ENCODE measurements at regions not wholly inside any gene's neighbourhood (a gene's known extent, or its start where the extent isn't known, plus 50 kb on each side); places are given as distances from the start of the nearest gene placed in this dataset.

DNA sequence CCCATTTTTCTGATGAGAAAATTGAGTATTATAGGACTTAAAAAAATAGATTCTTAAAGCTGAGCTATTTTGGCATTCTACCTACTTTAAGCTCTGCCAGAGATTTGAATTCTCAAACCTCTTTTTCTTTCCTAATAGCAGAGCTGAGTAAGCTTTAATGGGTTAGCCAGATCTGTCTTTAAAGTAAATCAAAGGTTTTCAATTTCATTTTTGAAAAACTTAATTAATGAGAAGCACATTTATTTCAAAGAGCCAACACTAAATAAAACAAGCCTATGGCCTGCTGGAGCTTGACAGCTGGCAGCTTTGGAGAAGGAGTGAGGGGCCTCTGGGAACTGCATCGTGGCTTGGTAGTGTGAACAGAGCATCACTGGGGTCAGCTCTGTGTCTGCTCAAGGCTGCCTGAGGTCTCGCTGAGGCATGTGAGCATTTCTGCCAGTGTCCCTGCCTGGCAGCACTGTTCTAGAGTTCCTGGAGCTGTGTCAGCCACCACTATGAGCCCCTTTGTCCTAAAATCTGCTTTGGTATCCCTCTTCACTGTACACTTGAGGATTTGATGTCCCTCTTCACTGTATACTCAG is 50.4 kb upstream of the PRSS23 start:
- no peak for DNase-seq
- H3K4me1 ChIP-seq (ENCODE audit: control insufficient read depth, low read depth, low read length), result no peaks in the 10 kb centered on the region
- H2BK5ac ChIP-seq (ENCODE audit: low read length), result no peak overlapping the region
- H3K18ac ChIP-seq (ENCODE audit: low read length), result no peak overlapping the region
- H2BK15ac ChIP-seq (replicated peaks; ENCODE audit: low read depth), result no peak overlapping the region
- WGBS (ENCODE audit: extremely low coverage, insufficient coverage, low lambda C conversion rate), result no CpG with 5 or more reads among the region's 2 CpGs
- no peak overlapping the region for H3K4ac ChIP-seq (ENCODE audit: low read depth, low read length)
- no peak overlapping the region for H2AK5ac ChIP-seq (ENCODE audit: low read length)
- H3K79me1 ChIP-seq (ENCODE audit: low read length), result no peaks in the 10 kb centered on the region
- H3K4me2 ChIP-seq (ENCODE audit: low read length), result no peak overlapping the region
- no peaks in the 10 kb centered on the region for H3K27me3 ChIP-seq (ENCODE audit: insufficient read depth, low read length, poor library complexity)
- no peak overlapping the region for H3K27ac ChIP-seq (ENCODE audit: low read depth, low read length)
- no peak overlapping the region for H3K4me3 ChIP-seq (ENCODE audit: low read length)
- H3K56ac ChIP-seq (ENCODE audit: low read length), result no peak overlapping the region
- H4K8ac ChIP-seq (ENCODE audit: low read depth, low read length), result no peak overlapping the region
- no peak overlapping the region for H3K23ac ChIP-seq (ENCODE audit: low read length)
- no peaks in the 10 kb centered on the region for H3K79me2 ChIP-seq (ENCODE audit: control insufficient read depth, insufficient read depth, low read length)
- H3K9ac ChIP-seq (ENCODE audit: low read length), result no peak overlapping the region
- H4K5ac ChIP-seq (ENCODE audit: low read length), result no peak overlapping the region
- no peaks in the 10 kb centered on the region for H3K36me3 ChIP-seq (ENCODE audit: control insufficient read depth, insufficient read depth, low read length)
- no peak overlapping the region for H2BK120ac ChIP-seq (ENCODE audit: low read depth, low read length)

DNA sequence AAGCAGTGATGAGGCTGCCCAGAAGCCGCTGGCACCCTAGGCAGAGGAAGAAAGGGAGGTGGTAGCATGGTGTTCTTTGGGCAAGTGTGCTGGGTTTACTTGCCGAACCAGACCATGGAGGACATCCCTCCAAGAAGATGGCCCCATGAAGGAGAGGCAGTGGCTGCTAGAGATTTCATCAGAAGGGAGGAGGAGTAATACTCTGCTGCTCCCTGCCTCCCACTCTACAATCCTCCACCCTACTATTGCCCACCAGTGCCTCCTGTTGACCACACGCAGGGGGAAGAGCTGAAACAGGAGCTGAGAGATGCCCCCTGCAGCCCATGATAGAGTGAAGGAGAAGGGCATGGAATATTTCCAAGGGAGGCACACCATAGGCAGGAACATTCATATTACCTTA is 51.0 kb upstream of the PRSS23 start:
- no peak overlapping the region for H3K56ac ChIP-seq (ENCODE audit: low read length)
- no peak overlapping the region for H2BK120ac ChIP-seq (ENCODE audit: low read depth, low read length)
- no CpG with 5 or more reads among the region's 3 CpGs for WGBS (ENCODE audit: extremely low coverage, insufficient coverage, low lambda C conversion rate)
- no peak overlapping the region for H3K4ac ChIP-seq (ENCODE audit: low read depth, low read length)
- H3K4me1 ChIP-seq (ENCODE audit: control insufficient read depth, low read depth, low read length), result no peaks in the 10 kb centered on the region
- H3K36me3 ChIP-seq (ENCODE audit: control insufficient read depth, insufficient read depth, low read length), result no peaks in the 10 kb centered on the region
- no peak overlapping the region for H3K4me3 ChIP-seq (ENCODE audit: low read length)
- H3K18ac ChIP-seq (ENCODE audit: low read length), result no peak overlapping the region
- H2BK5ac ChIP-seq (ENCODE audit: low read length), result no peak overlapping the region
- no peak overlapping the region for H4K8ac ChIP-seq (ENCODE audit: low read depth, low read length)
- no peak overlapping the region for H2BK15ac ChIP-seq (replicated peaks; ENCODE audit: low read depth)
- peak; percentile 69 for DNase-seq
- H3K79me1 ChIP-seq (ENCODE audit: low read length), result no peaks in the 10 kb centered on the region
- no peaks in the 10 kb centered on the region for H3K27me3 ChIP-seq (ENCODE audit: insufficient read depth, low read length, poor library complexity)
- no peak overlapping the region for H3K23ac ChIP-seq (ENCODE audit: low read length)
- no peak overlapping the region for H3K4me2 ChIP-seq (ENCODE audit: low read length)
- no peak overlapping the region for H3K27ac ChIP-seq (ENCODE audit: low read depth, low read length)
- no peak overlapping the region for H2AK5ac ChIP-seq (ENCODE audit: low read length)
- H3K79me2 ChIP-seq (ENCODE audit: control insufficient read depth, insufficient read depth, low read length), result no peaks in the 10 kb centered on the region
- H4K5ac ChIP-seq (ENCODE audit: low read length), result no peak overlapping the region
- H3K9ac ChIP-seq (ENCODE audit: low read length), result no peak overlapping the region

DNA sequence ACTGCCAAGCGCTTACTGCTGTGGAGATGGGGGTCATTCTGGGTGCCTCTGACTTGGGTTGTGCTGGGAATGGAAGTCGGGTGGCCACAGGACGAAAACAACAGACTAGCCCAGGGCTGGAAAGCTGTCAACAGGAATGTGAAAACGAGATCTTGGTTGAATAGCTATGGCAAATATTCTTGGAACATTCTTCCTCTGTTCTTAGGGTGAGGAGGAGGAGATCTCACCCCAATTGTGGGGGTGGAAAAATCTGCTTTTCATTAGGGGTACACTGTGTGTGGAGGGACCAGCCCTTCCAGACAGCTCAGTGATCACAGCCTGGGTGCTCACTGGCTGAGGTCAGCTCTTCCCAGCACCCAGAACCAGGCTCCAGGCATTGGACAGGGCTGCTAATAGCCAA is 52.0 kb upstream of the PRSS23 start:
- Histone ChIP-seq H3K27me3 (ENCODE audit: insufficient read depth, low read length, poor library complexity) (no peaks in the 10 kb centered on the region), H2BK15ac (replicated peaks; ENCODE audit: low read depth) (no peak overlapping the region), H3K23ac (ENCODE audit: low read length) (no peak overlapping the region), H3K4me3 (ENCODE audit: low read length) (no peak overlapping the region), H3K4ac (ENCODE audit: low read depth, low read length) (no peak overlapping the region), H2BK120ac (ENCODE audit: low read depth, low read length) (no peak overlapping the region), H3K4me2 (ENCODE audit: low read length) (no peak overlapping the region), H3K9ac (ENCODE audit: low read length) (no peak overlapping the region), H3K56ac (ENCODE audit: low read length) (no peak overlapping the region), H4K5ac (ENCODE audit: low read length) (no peak overlapping the region), H4K8ac (ENCODE audit: low read depth, low read length) (no peak overlapping the region), H2BK5ac (ENCODE audit: low read length) (no peak overlapping the region), H3K4me1 (ENCODE audit: control insufficient read depth, low read depth, low read length) (no peaks in the 10 kb centered on the region), H3K27ac (ENCODE audit: low read depth, low read length) (no peak overlapping the region), H3K79me2 (ENCODE audit: control insufficient read depth, insufficient read depth, low read length) (no peaks in the 10 kb centered on the region), H3K18ac (ENCODE audit: low read length) (no peak overlapping the region), H3K79me1 (ENCODE audit: low read length) (no peaks in the 10 kb centered on the region), H3K36me3 (ENCODE audit: control insufficient read depth, insufficient read depth, low read length) (no peaks in the 10 kb centered on the region), H2AK5ac (ENCODE audit: low read length) (no peak overlapping the region)
- DNase-seq, result no peak
- no CpG with 5 or more reads among the region's 4 CpGs for WGBS (ENCODE audit: extremely low coverage, insufficient coverage, low lambda C conversion rate)

DNA sequence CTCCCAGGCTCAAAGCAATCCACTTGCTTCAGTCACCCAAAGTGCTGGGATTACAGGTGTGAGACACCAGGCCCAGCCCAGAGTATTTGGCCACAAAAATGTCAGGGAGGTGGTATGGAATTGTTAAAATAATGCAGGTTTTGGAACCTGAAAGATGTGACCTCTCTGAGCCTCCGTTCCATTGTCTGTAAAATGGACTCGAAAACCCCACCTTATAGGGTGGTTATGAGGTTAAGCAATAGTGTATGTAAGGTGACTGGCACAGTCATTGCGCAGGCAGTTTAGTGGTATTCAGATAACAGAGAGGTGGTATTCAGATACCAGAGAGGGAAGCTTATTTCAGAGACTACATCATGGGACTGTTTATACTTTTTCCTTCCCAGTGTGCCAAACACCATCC is 52.5 kb upstream of the PRSS23 start:
- WGBS (ENCODE audit: extremely low coverage, insufficient coverage, low lambda C conversion rate), result no CpG with 5 or more reads among the region's 3 CpGs
- Histone ChIP-seq H3K56ac (ENCODE audit: low read length) (no peak overlapping the region), H2BK120ac (ENCODE audit: low read depth, low read length) (no peak overlapping the region)

DNA sequence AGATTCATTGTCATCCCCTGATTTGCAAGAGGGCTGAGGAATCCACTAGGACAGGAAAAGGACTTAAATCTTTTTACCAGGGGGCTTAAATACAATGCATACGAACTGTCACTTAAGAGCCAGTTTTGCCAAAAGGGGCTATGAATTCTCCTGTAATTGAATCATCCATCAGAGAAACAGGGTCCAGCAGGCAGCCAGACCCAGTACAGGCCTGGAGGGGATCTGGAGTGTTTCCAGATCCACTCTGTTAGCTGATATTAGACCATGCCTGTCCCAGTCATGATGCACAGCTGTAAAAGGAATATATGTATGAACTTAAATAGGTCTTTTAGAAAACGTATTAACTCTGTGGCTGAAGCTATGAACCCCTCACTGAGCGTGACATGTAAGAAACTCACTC is 53.8 kb upstream of the PRSS23 start:
- H2BK120ac ChIP-seq (ENCODE audit: low read depth, low read length), result no peak overlapping the region
- no peaks in the 10 kb centered on the region for H3K27me3 ChIP-seq (ENCODE audit: insufficient read depth, low read length, poor library complexity)
- no peak for DNase-seq
- H4K5ac ChIP-seq (ENCODE audit: low read length), result no peak overlapping the region
- no peak overlapping the region for H3K9ac ChIP-seq (ENCODE audit: low read length)
- no peak overlapping the region for H3K23ac ChIP-seq (ENCODE audit: low read length)
- H2AK5ac ChIP-seq (ENCODE audit: low read length), result no peak overlapping the region
- no peak overlapping the region for H3K18ac ChIP-seq (ENCODE audit: low read length)
- H3K4me1 ChIP-seq (ENCODE audit: control insufficient read depth, low read depth, low read length), result no peaks in the 10 kb centered on the region
- no peak overlapping the region for H4K8ac ChIP-seq (ENCODE audit: low read depth, low read length)
- H3K4me2 ChIP-seq (ENCODE audit: low read length), result no peak overlapping the region
- no CpG with 5 or more reads among the region's 3 CpGs for WGBS (ENCODE audit: extremely low coverage, insufficient coverage, low lambda C conversion rate)
- H2BK15ac ChIP-seq (replicated peaks; ENCODE audit: low read depth), result no peak overlapping the region
- H3K4me3 ChIP-seq (ENCODE audit: low read length), result no peak overlapping the region
- no peak overlapping the region for H3K56ac ChIP-seq (ENCODE audit: low read length)
- H3K4ac ChIP-seq (ENCODE audit: low read depth, low read length), result no peak overlapping the region
- H3K79me2 ChIP-seq (ENCODE audit: control insufficient read depth, insufficient read depth, low read length), result no peaks in the 10 kb centered on the region
- H3K27ac ChIP-seq (ENCODE audit: low read depth, low read length), result no peak overlapping the region
- no peak overlapping the region for H2BK5ac ChIP-seq (ENCODE audit: low read length)
- H3K79me1 ChIP-seq (ENCODE audit: low read length), result no peaks in the 10 kb centered on the region
- H3K36me3 ChIP-seq (ENCODE audit: control insufficient read depth, insufficient read depth, low read length), result no peaks in the 10 kb centered on the region

More for the DNA sequence above, 52.5 kb upstream of the PRSS23 start:
- Histone ChIP-seq H2AK5ac (ENCODE audit: low read length) (no peak overlapping the region), H3K79me1 (ENCODE audit: low read length) (no peaks in the 10 kb centered on the region), H3K27me3 (ENCODE audit: insufficient read depth, low read length, poor library complexity) (no peaks in the 10 kb centered on the region), H3K4me2 (ENCODE audit: low read length) (no peak overlapping the region), H3K23ac (ENCODE audit: low read length) (no peak overlapping the region), H3K4me1 (ENCODE audit: control insufficient read depth, low read depth, low read length) (no peaks in the 10 kb centered on the region), H3K4ac (ENCODE audit: low read depth, low read length) (no peak overlapping the region), H3K18ac (ENCODE audit: low read length) (no peak overlapping the region), H3K36me3 (ENCODE audit: control insufficient read depth, insufficient read depth, low read length) (no peaks in the 10 kb centered on the region), H3K9ac (ENCODE audit: low read length) (no peak overlapping the region), H4K8ac (ENCODE audit: low read depth, low read length) (no peak overlapping the region), H2BK15ac (replicated peaks; ENCODE audit: low read depth) (no peak overlapping the region), H3K79me2 (ENCODE audit: control insufficient read depth, insufficient read depth, low read length) (no peaks in the 10 kb centered on the region), H3K27ac (ENCODE audit: low read depth, low read length) (no peak overlapping the region), H3K4me3 (ENCODE audit: low read length) (no peak overlapping the region), H2BK5ac (ENCODE audit: low read length) (no peak overlapping the region), H4K5ac (ENCODE audit: low read length) (no peak overlapping the region)
- no peak for DNase-seq

DNA sequence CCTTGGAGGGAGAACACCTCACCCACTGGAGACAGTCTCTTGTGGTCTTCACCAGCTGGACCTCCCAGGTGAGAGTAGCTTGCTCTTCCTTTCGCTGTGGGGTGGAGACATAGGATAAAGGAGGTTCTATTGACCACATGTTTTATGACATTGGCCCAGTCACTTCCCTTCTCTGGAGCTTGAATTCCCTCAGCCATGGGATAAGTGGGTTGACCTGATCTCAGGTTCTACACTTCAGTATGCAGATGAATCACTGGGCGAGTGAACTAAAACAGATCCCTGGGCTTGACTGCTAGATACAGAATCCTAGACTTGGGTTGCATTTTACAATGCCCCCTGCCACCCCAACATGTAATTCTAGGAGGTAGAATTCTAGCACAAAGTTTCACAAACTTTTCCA is 54.8 kb upstream of the PRSS23 start:
- Histone ChIP-seq H3K18ac (ENCODE audit: low read length) (no peak overlapping the region), H3K4ac (ENCODE audit: low read depth, low read length) (no peak overlapping the region), H3K36me3 (ENCODE audit: control insufficient read depth, insufficient read depth, low read length) (no peaks in the 10 kb centered on the region), H3K9ac (ENCODE audit: low read length) (no peak overlapping the region), H3K56ac (ENCODE audit: low read length) (no peak overlapping the region), H3K4me3 (ENCODE audit: low read length) (no peak overlapping the region), H4K8ac (ENCODE audit: low read depth, low read length) (no peak overlapping the region), H3K27me3 (ENCODE audit: insufficient read depth, low read length, poor library complexity) (no peaks in the 10 kb centered on the region), H2BK5ac (ENCODE audit: low read length) (no peak overlapping the region), H3K4me2 (ENCODE audit: low read length) (no peak overlapping the region), H3K79me2 (ENCODE audit: control insufficient read depth, insufficient read depth, low read length) (no peaks in the 10 kb centered on the region), H4K5ac (ENCODE audit: low read length) (no peak overlapping the region), H2AK5ac (ENCODE audit: low read length) (no peak overlapping the region), H2BK120ac (ENCODE audit: low read depth, low read length) (no peak overlapping the region), H3K79me1 (ENCODE audit: low read length) (no peaks in the 10 kb centered on the region), H3K23ac (ENCODE audit: low read length) (no peak overlapping the region), H3K27ac (ENCODE audit: low read depth, low read length) (no peak overlapping the region), H2BK15ac (replicated peaks; ENCODE audit: low read depth) (no peak overlapping the region), H3K4me1 (ENCODE audit: control insufficient read depth, low read depth, low read length) (peaks cover 7% of the 10 kb centered on the region)
- WGBS (ENCODE audit: extremely low coverage, insufficient coverage, low lambda C conversion rate), result no CpG with 5 or more reads among the region's 2 CpGs
- no peak for DNase-seq
